H1 (cell line): ENCODE measurements at regions not wholly inside any gene's neighbourhood (a gene's known extent, or its start where the extent isn't known, plus 50 kb on each side); places are given as distances from the start of the nearest gene placed in this dataset.

ENCODE experiments used
- BRCA1 ChIP-seq: IDR thresholded peaks from 2 replicates; pipeline ENCODE4 v1.6.1; 2012; ENCODE audit warnings: low read depth, low read length, improper control_type of control experiment
- CBX8 ChIP-seq: fragments of 300-800, 300-1000 bp; sonication (generic); IDR thresholded peaks from 2 replicates; pipeline ENCODE4 v1.7.1; 2016; ENCODE audit warnings: low read depth, low read length, borderline replicate concordance
- CREB1 ChIP-seq: IDR thresholded peaks from 2 replicates; pipeline ENCODE4 v1.6.1; 2012; ENCODE audit warnings: inconsistent platforms
- EP300 ChIP-seq, 2 experiments: IDR thresholded peaks; 1 replicate in 1 of 2; 2 replicates in 1 of 2; pipeline ENCODE4 v1.6.1; 2011 to 2012; ENCODE audit warnings: low read depth in 2 of 2, low read length in 2 of 2, mild to moderate bottlenecking in 2 of 2, borderline replicate concordance in 1 of 2, inconsistent platforms in 1 of 2, moderate library complexity in 1 of 2
- EZH2 ChIP-seq: fragments of 200-600 bp; sonication (generic); IDR thresholded peaks from 2 replicates; pipeline ENCODE4 v1.7.1; 2012; ENCODE audit warnings: low read depth, mild to moderate bottlenecking, moderate library complexity, low read length, inconsistent platforms; ENCODE audit not compliant: severe bottlenecking
- JUND ChIP-seq: IDR thresholded peaks from 2 replicates; pipeline ENCODE4 v1.6.1; 2011; ENCODE audit warnings: mild to moderate bottlenecking, improper control_type of control experiment, low read length
- PHF8 ChIP-seq: fragments of 200-600 bp; sonication (generic); conservative IDR thresholded peaks from 2 replicates; pipeline ENCODE4 v1.7.1; 2012; ENCODE audit warnings: low read depth, mild to moderate bottlenecking, inconsistent platforms, low read length, moderate library complexity
- POLR2A ChIP-seq, 2 experiments: IDR thresholded peaks; 1 replicate in 1 of 2; 2 replicates in 1 of 2; pipeline ENCODE4 v1.6.1; 2011; ENCODE audit warnings: low read depth in 2 of 2, low read length in 2 of 2, mild to moderate bottlenecking in 2 of 2; ENCODE audit errors: control extremely low read depth in 1 of 2
- POLR2AphosphoS5 ChIP-seq: IDR thresholded peaks from 2 replicates; pipeline ENCODE4 v1.6.1; 2011; ENCODE audit warnings: low read depth, low read length
- RAD21 ChIP-seq, 2 experiments: IDR thresholded peaks in 1 of 2; conservative IDR thresholded peaks in 1 of 2; 2 replicates each; pipeline ENCODE4 v1.6.1; 2011; ENCODE audit warnings: low read depth in 2 of 2, low read length in 2 of 2, improper control_type of control experiment in 1 of 2, inconsistent platforms in 1 of 2, mild to moderate bottlenecking in 1 of 2, moderate library complexity in 1 of 2
- SP1 ChIP-seq: IDR thresholded peaks from 2 replicates; pipeline ENCODE4 v1.6.1; 2011; ENCODE audit warnings: low read depth, low read length
- YY1 ChIP-seq: IDR thresholded peaks from 2 replicates; pipeline ENCODE4 v1.6.1; 2011; ENCODE audit warnings: low read depth, mild to moderate bottlenecking, low read length
- ZNF274 ChIP-seq: IDR thresholded peaks from 2 replicates; pipeline ENCODE4 v1.7.0; 2012; ENCODE audit warnings: low read length, borderline replicate concordance; ENCODE audit errors: extremely low read depth
- TF ChIP-seq, protein P1 (sequence below), 3 experiments: IDR thresholded peaks; 1 replicate in 2 of 3; 2 replicates in 1 of 3; pipeline versions ENCODE4 v1.5.1 to v1.6.1; 2011; ENCODE audit warnings: low read length in 3 of 3, mild to moderate bottlenecking in 3 of 3, inconsistent platforms in 2 of 3, low read depth in 1 of 3, moderate library complexity in 1 of 3; ENCODE audit not compliant: insufficient read depth in 1 of 3; ENCODE audit errors: control extremely low read depth in 1 of 3

- no peak for TF ChIP-seq POLR2A (IDR thresholded peaks at IDR 0.05; ENCODE audit: control extremely low read depth in 1 of 2, low read depth in 2 of 2, low read length in 2 of 2)
- no peak for TF ChIP-seq SP1
- no peak for TF ChIP-seq CBX8
- TF ChIP-seq JUND, result no peak
- TF ChIP-seq PHF8, result no peak
- TF ChIP-seq EP300 (IDR thresholded peaks at IDR 0.05; ENCODE audit: borderline replicate concordance in 1 of 2, low read depth in 2 of 2, low read length in 2 of 2), result no peak
- TF ChIP-seq, protein P1, sequence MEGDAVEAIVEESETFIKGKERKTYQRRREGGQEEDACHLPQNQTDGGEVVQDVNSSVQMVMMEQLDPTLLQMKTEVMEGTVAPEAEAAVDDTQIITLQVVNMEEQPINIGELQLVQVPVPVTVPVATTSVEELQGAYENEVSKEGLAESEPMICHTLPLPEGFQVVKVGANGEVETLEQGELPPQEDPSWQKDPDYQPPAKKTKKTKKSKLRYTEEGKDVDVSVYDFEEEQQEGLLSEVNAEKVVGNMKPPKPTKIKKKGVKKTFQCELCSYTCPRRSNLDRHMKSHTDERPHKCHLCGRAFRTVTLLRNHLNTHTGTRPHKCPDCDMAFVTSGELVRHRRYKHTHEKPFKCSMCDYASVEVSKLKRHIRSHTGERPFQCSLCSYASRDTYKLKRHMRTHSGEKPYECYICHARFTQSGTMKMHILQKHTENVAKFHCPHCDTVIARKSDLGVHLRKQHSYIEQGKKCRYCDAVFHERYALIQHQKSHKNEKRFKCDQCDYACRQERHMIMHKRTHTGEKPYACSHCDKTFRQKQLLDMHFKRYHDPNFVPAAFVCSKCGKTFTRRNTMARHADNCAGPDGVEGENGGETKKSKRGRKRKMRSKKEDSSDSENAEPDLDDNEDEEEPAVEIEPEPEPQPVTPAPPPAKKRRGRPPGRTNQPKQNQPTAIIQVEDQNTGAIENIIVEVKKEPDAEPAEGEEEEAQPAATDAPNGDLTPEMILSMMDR (IDR thresholded peaks at IDR 0.05; ENCODE audit: control extremely low read depth in 1 of 3, insufficient read depth in 1 of 3, low read depth in 1 of 3, low read length in 3 of 3), result no peak
- no peak for TF ChIP-seq ZNF274
- no peak for TF ChIP-seq EZH2
- no peak for TF ChIP-seq YY1
- TF ChIP-seq POLR2AphosphoS5, result no peak
- no peak for TF ChIP-seq RAD21 (IDR thresholded peaks at IDR 0.05 in 1 of 2, conservative IDR thresholded peaks at IDR 0.05 in 1 of 2; ENCODE audit: low read depth in 2 of 2, low read length in 2 of 2)
- TF ChIP-seq CREB1, result no peak
- TF ChIP-seq BRCA1, result no peak
Observed at GRCh38 chr13:37263871-37264270, 158.4 kb upstream of the CSNK1A1L start.
